ENCODE measurements at regions not wholly inside any gene's neighbourhood (a gene's known extent, or its start where the extent isn't known, plus 50 kb on each side); places are given as distances from the start of the nearest gene placed in this dataset.
"Not testable (repeated sequence)": the region's sequence is repeated elsewhere in the genome, so short reads cannot be mapped to it uniquely, and the experiment has no call there.

DNA sequence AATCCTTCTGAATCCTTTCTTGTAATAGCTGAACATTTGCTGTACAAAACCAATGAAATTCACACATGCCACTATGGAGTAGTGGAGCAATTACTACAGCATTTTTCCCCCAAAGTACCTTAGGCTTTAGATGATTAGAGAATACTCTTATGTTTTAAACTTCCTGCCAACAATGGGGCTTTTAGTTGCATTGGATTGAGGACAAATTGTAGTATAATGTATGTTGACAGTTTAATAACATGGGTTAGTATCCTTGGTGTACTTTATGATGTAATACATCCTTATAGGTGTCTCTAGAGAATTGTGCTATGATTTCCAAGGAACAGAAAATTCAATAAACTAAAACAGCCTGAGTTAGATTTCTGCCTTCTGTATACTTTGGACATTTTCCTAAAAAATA, 422.7 kb upstream of the GRAMD2B start:
- no peak for TF ChIP-seq POLR2A (IDR thresholded peaks at IDR 0.05)
- TF ChIP-seq, protein P1, sequence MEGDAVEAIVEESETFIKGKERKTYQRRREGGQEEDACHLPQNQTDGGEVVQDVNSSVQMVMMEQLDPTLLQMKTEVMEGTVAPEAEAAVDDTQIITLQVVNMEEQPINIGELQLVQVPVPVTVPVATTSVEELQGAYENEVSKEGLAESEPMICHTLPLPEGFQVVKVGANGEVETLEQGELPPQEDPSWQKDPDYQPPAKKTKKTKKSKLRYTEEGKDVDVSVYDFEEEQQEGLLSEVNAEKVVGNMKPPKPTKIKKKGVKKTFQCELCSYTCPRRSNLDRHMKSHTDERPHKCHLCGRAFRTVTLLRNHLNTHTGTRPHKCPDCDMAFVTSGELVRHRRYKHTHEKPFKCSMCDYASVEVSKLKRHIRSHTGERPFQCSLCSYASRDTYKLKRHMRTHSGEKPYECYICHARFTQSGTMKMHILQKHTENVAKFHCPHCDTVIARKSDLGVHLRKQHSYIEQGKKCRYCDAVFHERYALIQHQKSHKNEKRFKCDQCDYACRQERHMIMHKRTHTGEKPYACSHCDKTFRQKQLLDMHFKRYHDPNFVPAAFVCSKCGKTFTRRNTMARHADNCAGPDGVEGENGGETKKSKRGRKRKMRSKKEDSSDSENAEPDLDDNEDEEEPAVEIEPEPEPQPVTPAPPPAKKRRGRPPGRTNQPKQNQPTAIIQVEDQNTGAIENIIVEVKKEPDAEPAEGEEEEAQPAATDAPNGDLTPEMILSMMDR (IDR thresholded peaks at IDR 0.05) = no peak
- intact Hi-C loops (cut with DNase I; ENCODE audit: low total_unique reads) = no loop called here
- H3K4me3 ChIP-seq (ENCODE audit: low read depth, poor library complexity, severe bottlenecking) = no peak overlapping the region
- no peak for DNase-seq (ENCODE audit: low spot score in 2 of 2)

DNA sequence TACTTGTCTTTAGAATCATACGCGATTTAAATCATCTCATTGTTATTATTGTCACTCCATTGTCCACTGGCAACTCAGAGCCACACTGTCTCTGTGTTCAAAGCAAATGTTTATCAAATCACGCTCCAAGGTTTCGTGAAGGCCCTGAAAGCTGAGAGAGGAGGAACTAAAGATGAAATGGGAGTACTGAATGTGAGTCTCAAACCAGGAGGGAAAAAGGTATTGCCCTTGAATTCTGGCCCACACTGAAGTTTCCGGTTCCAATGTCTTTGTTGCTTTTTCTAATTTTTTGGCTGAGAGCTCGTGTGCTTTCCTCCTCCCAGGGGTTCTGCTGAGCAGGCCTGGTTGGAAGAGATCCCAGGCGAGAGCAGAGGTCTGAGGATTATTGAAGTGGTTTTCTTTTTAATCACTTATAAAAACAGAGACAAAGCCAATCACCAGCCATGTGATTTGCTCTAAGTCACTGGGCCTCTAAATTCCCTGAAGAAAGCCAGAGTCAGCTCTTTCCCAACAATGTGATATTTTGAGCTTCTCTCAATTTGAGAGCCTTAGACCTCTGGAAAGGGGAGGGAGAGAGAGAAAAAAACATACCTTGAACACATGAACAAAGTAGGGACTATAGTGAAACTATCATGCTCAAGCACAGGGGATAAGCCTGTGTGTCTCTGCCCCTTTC, 420.8 kb upstream of the GRAMD2B start:
- WGBS, 2 donors = 23 to 27% methylated on average over 7 of the region's 7 CpGs
- DNase-seq (ENCODE audit: low spot score in 2 of 2) = peak in 1 of 2 donors; percentile 71
- intact Hi-C loops (cut with DNase I; ENCODE audit: low total_unique reads) = no loop called here

DNA sequence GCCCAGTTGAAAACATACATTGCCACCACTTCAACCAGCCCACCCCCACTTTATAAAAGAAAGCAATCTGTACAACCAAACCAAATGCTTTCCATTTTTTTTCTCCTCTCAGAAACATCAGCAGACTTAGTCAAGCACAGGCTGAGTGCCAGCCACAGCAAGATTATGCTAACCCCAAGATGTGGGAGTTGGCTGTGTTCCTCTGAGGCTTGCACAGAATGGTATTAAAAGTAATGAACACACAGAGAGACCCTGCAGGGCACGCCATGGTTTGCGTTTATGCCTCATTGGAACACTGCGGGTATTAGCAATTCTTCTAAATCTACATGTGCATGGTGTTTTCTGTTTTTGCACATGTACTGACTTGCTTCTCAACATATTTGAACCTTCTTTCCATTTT, 419.9 kb upstream of the GRAMD2B start:
- TF ChIP-seq, protein P1 (IDR thresholded peaks at IDR 0.05) = no peak
- TF ChIP-seq POLR2A (IDR thresholded peaks at IDR 0.05) = no peak
- peak in 1 of 2 donors; percentile 56 for DNase-seq (ENCODE audit: low spot score in 2 of 2)
- WGBS, 2 donors = 31 to 33% methylated on average over 3 of the region's 3 CpGs
- intact Hi-C loops (cut with DNase I; ENCODE audit: low total_unique reads) = no loop called here
- H3K4me3 ChIP-seq (ENCODE audit: low read depth, poor library complexity, severe bottlenecking) = no peak overlapping the region

More for the DNA sequence above, 420.8 kb upstream of the GRAMD2B start:
- H3K4me3 ChIP-seq (ENCODE audit: low read depth, poor library complexity, severe bottlenecking) = no peak overlapping the region
- TF ChIP-seq, protein P1 (IDR thresholded peaks at IDR 0.05) = no peak
- TF ChIP-seq POLR2A (IDR thresholded peaks at IDR 0.05) = no peak

DNA sequence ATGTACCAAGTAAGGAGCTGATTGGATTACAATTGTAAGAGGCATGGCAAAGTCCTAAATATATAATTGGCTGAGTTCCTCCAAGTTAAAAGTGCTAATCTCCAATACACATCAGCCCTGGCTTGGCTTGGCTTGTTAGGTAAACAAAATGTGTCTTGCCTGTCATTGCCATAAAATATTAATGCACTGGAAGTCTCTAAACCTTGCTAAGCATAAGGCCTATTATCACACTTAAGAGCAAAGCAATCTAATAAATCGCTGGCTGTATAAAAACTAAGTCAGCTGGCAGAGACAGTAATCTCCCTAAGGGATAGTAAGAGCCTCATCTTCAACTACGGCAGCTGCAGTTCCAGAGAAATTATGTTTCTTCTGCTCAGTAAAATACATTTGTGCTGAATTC, 418.6 kb upstream of the GRAMD2B start:
- H3K4me3 ChIP-seq (ENCODE audit: low read depth, poor library complexity, severe bottlenecking) = no peak overlapping the region
- intact Hi-C loops (cut with DNase I; ENCODE audit: low total_unique reads) = no loop called here
- no peak for DNase-seq (ENCODE audit: low spot score in 2 of 2)
- TF ChIP-seq POLR2A (IDR thresholded peaks at IDR 0.05) = no peak
- TF ChIP-seq, protein P1 (IDR thresholded peaks at IDR 0.05) = no peak
- 23 to 33% methylated on average over 2 of the region's 2 CpGs for WGBS, 2 donors

DNA sequence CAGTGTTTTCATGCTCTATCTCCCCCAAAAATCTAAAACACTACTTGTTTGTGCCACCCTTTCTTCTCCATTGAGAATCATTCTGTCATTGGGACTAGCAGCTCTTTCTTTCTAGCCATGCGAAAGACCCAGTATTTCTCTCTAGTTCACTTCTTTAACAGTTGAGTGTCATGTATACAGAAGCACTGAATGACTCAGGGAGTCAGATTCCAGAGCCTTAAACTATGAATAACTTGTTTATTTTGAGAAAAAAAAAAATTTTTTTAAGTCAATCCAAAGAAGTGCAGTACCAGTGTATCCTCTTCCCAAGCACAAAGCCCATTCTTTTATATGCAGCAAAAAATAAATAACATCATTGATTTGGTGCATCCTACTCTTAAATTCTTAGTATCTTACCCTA, 415.4 kb upstream of the GRAMD2B start:
- no peak overlapping the region for H3K4me3 ChIP-seq (ENCODE audit: low read depth, poor library complexity, severe bottlenecking)
- intact Hi-C loops (cut with DNase I; ENCODE audit: low total_unique reads) = no loop called here
- no peak for DNase-seq (ENCODE audit: low spot score in 2 of 2)
- 86 to 91% methylated on average over 1 of the region's 1 CpG for WGBS, 2 donors
- TF ChIP-seq, protein P1 (IDR thresholded peaks at IDR 0.05) = no peak
- no peak for TF ChIP-seq POLR2A (IDR thresholded peaks at IDR 0.05)

DNA sequence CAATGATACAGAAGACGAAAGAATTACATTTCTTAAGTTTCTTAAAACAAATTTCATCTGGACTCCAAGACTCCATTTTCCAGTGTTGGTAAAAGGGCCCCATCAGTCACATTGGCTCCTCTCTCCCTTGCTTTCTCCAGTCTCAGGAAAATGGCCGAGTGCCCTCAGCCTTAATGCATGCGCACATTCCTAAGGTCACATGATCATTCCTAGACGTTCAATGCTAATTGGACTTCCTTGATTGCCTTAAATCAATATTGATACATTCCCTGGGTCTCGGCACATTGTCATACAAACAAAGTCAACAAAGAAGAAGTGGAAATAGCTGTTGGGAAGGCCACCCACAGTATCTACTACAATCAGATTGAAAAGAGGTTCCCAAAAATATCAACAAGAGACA, 413.6 kb upstream of the GRAMD2B start:
- TF ChIP-seq, protein P1 (IDR thresholded peaks at IDR 0.05) = no peak
- DNase-seq (ENCODE audit: low spot score in 2 of 2) = no peak
- no peak overlapping the region for H3K4me3 ChIP-seq (ENCODE audit: low read depth, poor library complexity, severe bottlenecking)
- WGBS, 2 donors = 83 to 86% methylated on average over 5 of the region's 5 CpGs
- intact Hi-C loops (cut with DNase I; ENCODE audit: low total_unique reads) = no loop called here

DNA sequence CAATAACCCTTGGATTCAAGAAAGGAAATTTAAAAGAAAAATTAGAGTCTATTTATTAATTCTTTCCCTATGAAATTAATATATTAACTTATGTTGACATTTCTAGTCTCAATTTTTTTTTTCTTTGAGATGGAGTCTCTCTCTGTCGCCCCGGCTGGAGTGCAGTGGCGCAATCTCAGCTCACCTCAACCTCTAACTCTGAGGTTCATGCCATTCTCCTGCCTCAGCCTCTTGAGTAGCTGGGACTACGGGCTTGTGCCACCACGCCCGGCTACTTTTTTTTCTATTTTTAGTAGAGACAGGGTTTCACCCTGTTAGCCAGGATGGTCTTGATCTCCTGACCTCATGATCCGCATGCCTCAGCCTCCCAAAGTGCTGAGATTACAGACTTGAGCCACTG, 411.7 kb upstream of the GRAMD2B start:
- intact Hi-C loops (cut with DNase I; ENCODE audit: low total_unique reads); H3K4me3 ChIP-seq (ENCODE audit: low read depth, poor library complexity, severe bottlenecking); DNase-seq (ENCODE audit: low spot score in 2 of 2): not testable (repeated sequence)
- WGBS, 2 donors = 86 to 94% methylated on average over 7 of the region's 7 CpGs

Data from lower leg skin (tissue), 4 donors.